Endothelial cell of umbilical vein (primary cell): ENCODE measurements at regions not wholly inside any gene's neighbourhood (a gene's known extent, or its start where the extent isn't known, plus 50 kb on each side); places are given as distances from the start of the nearest gene placed in this dataset.

Experiments used
- BruUV-seq: library from RNA; stranded (reverse); fragments of 400-500 nt; replicated peaks from 2 replicates; lab custom pipeline; 2021; lab: Mats Ljungman, UMichigan
- CTCF ChIA-PET: fragments of 300-600, 350-600 bp; sonication (Branson Sonifier 250); formaldehyde crosslinking; loops from one replicate; lab custom pipeline; 2021; ENCODE audit warnings: antibody characterized with exemption, inconsistent platforms; lab: Charles Lee
- POLR2A ChIA-PET: fragments of 300-600, 350-600 bp; sonication (Branson Sonifier 250); formaldehyde crosslinking; loops from one replicate; lab custom pipeline; 2021; ENCODE audit warnings: antibody characterized with exemption, inconsistent platforms; lab: Charles Lee
- DNase-seq: peaks from one replicate; pipeline ENCODE4 v3.0.0-alpha.2; 2011; ENCODE audit warnings: low read depth, low spot score
- FAIRE-seq: peaks from 2 replicates; lab custom pipeline; 2011; peaks lifted over from hg19 to GRCh38; lab: Jason Lieb, UNC
- H2AFZ ChIP-seq: 2 replicates; pipeline ENCODE4 v1.6.0; 2012; ENCODE audit warnings: low read depth, low read length, control low read depth, inconsistent platforms
- H3K27ac ChIP-seq: 2 replicates; pipeline ENCODE4 v1.5.1; 2011; ENCODE audit warnings: low read depth, mild to moderate bottlenecking, control low read depth, low read length, moderate library complexity; ENCODE audit not compliant: insufficient read depth
- H3K27me3 ChIP-seq, 2 experiments: 2 replicates each; pipeline versions ENCODE4 v1.6.0 to v1.6.1; 2011; ENCODE audit warnings: low read length in 2 of 2, mixed read lengths in 1 of 2; ENCODE audit not compliant: control insufficient read depth in 2 of 2, insufficient read depth in 2 of 2
- H3K36me3 ChIP-seq, 2 experiments: 2 replicates in 1 of 2; 3 replicates in 1 of 2; pipeline ENCODE4 v1.5.1; 2011; ENCODE audit warnings: low read length in 2 of 2, mild to moderate bottlenecking in 1 of 2, moderate library complexity in 1 of 2; ENCODE audit not compliant: control insufficient read depth in 2 of 2, insufficient read depth in 2 of 2; ENCODE audit errors: extremely low read depth in 1 of 2
- H3K4me1 ChIP-seq: 3 replicates; pipeline ENCODE4 v1.5.1; 2011; ENCODE audit warnings: mild to moderate bottlenecking, low read length; ENCODE audit not compliant: control insufficient read depth, insufficient read depth; ENCODE audit errors: extremely low read depth
- H3K4me2 ChIP-seq: 2 replicates; pipeline ENCODE4 v1.6.1; 2011; ENCODE audit warnings: low read length, control low read depth, mixed read lengths; ENCODE audit not compliant: insufficient read depth
- H3K4me3 ChIP-seq, 3 experiments: fragments of 200-600 bp in 1 of 3; sonication (generic), shearing (Covaris generic) in 1 of 3; replicated peaks in 1 of 3; 2 replicates each; pipeline ENCODE4 v1.5.1; 2011 to 2016; ENCODE audit warnings: control low read depth in 3 of 3, low read length in 3 of 3, mild to moderate bottlenecking in 2 of 3, inconsistent platforms in 1 of 3, low read depth in 1 of 3, moderate library complexity in 1 of 3; ENCODE audit not compliant: insufficient read depth in 1 of 3
- H3K79me2 ChIP-seq: 2 replicates; pipeline ENCODE4 v1.6.0; 2012; ENCODE audit warnings: low read length, inconsistent platforms; ENCODE audit not compliant: control insufficient read depth, insufficient read depth
- H3K9ac ChIP-seq: replicated peaks from 2 replicates; pipeline ENCODE3; 2011; ENCODE audit warnings: low read length, control low read depth; ENCODE audit not compliant: insufficient read depth; ENCODE audit errors: extremely low read depth
- H3K9me1 ChIP-seq: replicated peaks from 3 replicates; pipeline ENCODE4 v1.6.0; 2011; ENCODE audit warnings: mild to moderate bottlenecking, low read length; ENCODE audit not compliant: control insufficient read depth, insufficient read depth; ENCODE audit errors: extremely low read depth
- H3K9me3 ChIP-seq: replicated peaks from 2 replicates; pipeline ENCODE4 v1.5.1; 2012; ENCODE audit warnings: low read length, inconsistent platforms; ENCODE audit not compliant: control insufficient read depth, insufficient read depth
- H4K20me1 ChIP-seq: replicated peaks from 2 replicates; pipeline ENCODE3; 2011; ENCODE audit warnings: mild to moderate bottlenecking, low read length; ENCODE audit not compliant: control insufficient read depth, insufficient read depth; ENCODE audit errors: extremely low read depth
- CTCF ChIP-seq, 2 donors: IDR thresholded peaks; 1 replicate in 1 of 2; 2 replicates in 1 of 2; pipeline ENCODE4 v1.5.1; 2011; ENCODE audit warnings: low read length in 2 of 2, mild to moderate bottlenecking in 2 of 2, moderate library complexity in 2 of 2, control low read depth in 1 of 2, inconsistent platforms in 1 of 2, low read depth in 1 of 2; ENCODE audit not compliant: insufficient read depth in 1 of 2; ENCODE audit errors: extremely low read depth in 1 of 2
- EZH2 ChIP-seq: IDR thresholded peaks from 2 replicates; pipeline ENCODE4 v1.6.1; 2012; ENCODE audit warnings: borderline replicate concordance, low read depth, mild to moderate bottlenecking, moderate library complexity, low read length, inconsistent platforms; ENCODE audit not compliant: severe bottlenecking
- GATA2 ChIP-seq: IDR thresholded peaks from 2 replicates; pipeline ENCODE4 v1.7.0; 2011; ENCODE audit warnings: low read depth, mild to moderate bottlenecking, moderate library complexity, mixed read lengths, low read length; ENCODE audit not compliant: insufficient read length, insufficient read depth
- JUN ChIP-seq: IDR thresholded peaks from 2 replicates; pipeline ENCODE4 v1.6.1; 2011; ENCODE audit warnings: borderline replicate concordance, low read depth; ENCODE audit not compliant: insufficient read length, insufficient read depth
- MAX ChIP-seq: IDR thresholded peaks from 2 replicates; pipeline ENCODE4 v1.6.1; 2011; ENCODE audit not compliant: insufficient read depth, insufficient read length
- MYC ChIP-seq: IDR thresholded peaks from one replicate; pipeline ENCODE4 v1.6.1; 2011; ENCODE audit warnings: mild to moderate bottlenecking, low read depth, low read length
- POLR2A ChIP-seq: IDR thresholded peaks from 2 replicates; pipeline ENCODE4 v1.6.1; 2012; ENCODE audit warnings: low read depth, mild to moderate bottlenecking, control low read depth, low read length
- POLR2AphosphoS5 ChIP-seq: IDR thresholded peaks from 2 replicates; pipeline ENCODE4 v1.6.1; 2012; ENCODE audit warnings: low read depth, mild to moderate bottlenecking, control low read depth, low read length, moderate library complexity; ENCODE audit not compliant: insufficient read depth
- dilution Hi-C: fragments of 300-500 bp; cut with MboI; formaldehyde crosslinking; loops from one replicate; pipeline ENCODE4 v1.15.0; 2019; ENCODE audit warnings: low sequenced_read_pairs; ENCODE audit not compliant: extremely low pct_ligation_motif_present
- intact Hi-C: fragments of 100-400 bp; cut with micrococcal nuclease; formaldehyde crosslinking; loops from one replicate; pipeline ENCODE4 v1.10.0; 2022

- Histone ChIP-seq H2AFZ (no peak overlapping the region), H4K20me1 (no peaks in the 10 kb centered on the region), H3K4me1 (no peaks in the 10 kb centered on the region), H3K9ac (no peak overlapping the region), H3K79me2 (no peaks in the 10 kb centered on the region), H3K36me3 (no peaks in the 10 kb centered on the region), H3K4me3 (no peak overlapping the region), H3K27me3 (no peaks in the 10 kb centered on the region), H3K27ac (no peak overlapping the region), H3K9me3 (peaks cover 3% of the 10 kb centered on the region), H3K4me2 (no peak overlapping the region), H3K9me1 (no peaks in the 10 kb centered on the region)
- intact Hi-C loops (no loop called here), dilution Hi-C loops (no loop called here)
- DNase-seq (no peak), FAIRE-seq (no peak)
- ChIA-PET POLR2A (no interaction called here), CTCF (no interaction called here)
- BruUV-seq = no TSS peak
- no peak for TF ChIP-seq POLR2AphosphoS5
These were observed 61.2 kb upstream of the TOM1L1 start for GRCh38 chr17:54839447-54839846.

DNA sequence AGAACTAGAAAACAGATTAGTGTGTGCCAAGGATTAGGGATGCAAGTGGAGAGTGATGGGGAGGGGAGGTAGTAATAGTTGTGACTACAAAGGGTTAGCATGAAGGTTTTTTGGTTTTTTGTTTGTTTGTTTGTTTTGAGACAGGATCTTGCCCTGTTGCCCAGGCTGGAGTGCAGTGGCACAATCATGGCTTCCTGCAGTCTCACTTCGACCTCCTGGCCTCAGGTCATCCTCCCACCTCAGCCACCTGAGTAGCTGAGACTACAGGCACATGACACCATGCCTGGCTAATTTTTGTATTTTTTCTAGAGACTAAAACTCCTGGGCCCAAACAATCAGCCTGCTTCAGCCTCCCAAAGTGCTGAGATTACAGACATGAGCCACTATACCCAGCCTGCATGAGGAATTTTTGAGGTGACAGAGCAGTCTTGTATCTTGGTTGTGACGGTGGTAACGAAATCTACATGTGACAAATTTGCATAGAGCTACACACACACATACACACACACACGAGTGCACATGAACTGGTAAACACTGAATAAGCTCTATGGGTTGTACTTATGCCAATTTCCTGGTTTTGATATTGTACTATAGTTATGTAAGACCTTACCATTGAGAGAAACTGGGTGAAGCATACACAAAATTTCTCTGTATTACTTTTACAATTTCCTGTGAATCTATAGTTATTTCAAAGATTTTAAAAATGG is 59.6 kb upstream of the TOM1L1 start:
- Histone ChIP-seq H3K9me1 (no peaks in the 10 kb centered on the region), H3K36me3 (no peaks in the 10 kb centered on the region), H3K4me3 (no peak overlapping the region), H3K9ac (no peak overlapping the region), H4K20me1 (no peaks in the 10 kb centered on the region), H3K9me3 (peaks cover 3% of the 10 kb centered on the region), H3K27me3 (no peaks in the 10 kb centered on the region), H2AFZ (no peak overlapping the region), H3K27ac (no peak overlapping the region), H3K4me1 (no peaks in the 10 kb centered on the region), H3K79me2 (no peaks in the 10 kb centered on the region), H3K4me2 (no peak overlapping the region)
- BruUV-seq = no TSS peak
- TF ChIP-seq MYC (no peak), MAX (no peak), GATA2 (no peak), EZH2 (no peak), POLR2AphosphoS5 (no peak), JUN (no peak), CTCF (IDR thresholded peaks at IDR 0.05; ENCODE audit: extremely low read depth in 1 of 2, insufficient read depth in 1 of 2, low read depth in 1 of 2, low read length in 2 of 2) (no peak), POLR2A (no peak)
- CTCF ChIA-PET = no interaction called here
- no peak for FAIRE-seq
- no peak for DNase-seq
- dilution Hi-C loops (no loop called here), intact Hi-C loops (no loop called here)
- POLR2A ChIA-PET = no interaction called here
